Gastrocnemius medialis (tissue), 4 donors: ENCODE measurements at regions not wholly inside any gene's neighbourhood (a gene's known extent, or its start where the extent isn't known, plus 50 kb on each side); places are given as distances from the start of the nearest gene placed in this dataset.
A peak's percentile ranks its signal among the peaks of the same experiment; 100 is the strongest.

Experiments
- ATAC-seq, 2 donors: fragments of 150-250 bp; one replicate each; pipeline ENCODE4 v1.9.1; 2016
- DNase-seq, 2 donors: peaks; one replicate each; pipeline ENCODE4 v3.0.0-alpha.2; 2019
- H3K27ac ChIP-seq, 4 donors: fragments of 200-600 bp; sonication (generic); 1 replicate in 1 of 4; 2 replicates in 3 of 4; pipeline ENCODE4 v1.5.1; 2016 to 2018; ENCODE audit warnings: mild to moderate bottlenecking in 2 of 4, moderate library complexity in 1 of 4
- H3K27me3 ChIP-seq, 3 donors: fragments of 200-600 bp; sonication (generic) in 2 of 3; 1 replicate in 1 of 3; 2 replicates in 2 of 3; pipeline versions ENCODE4 v1.5.1 to v1.6.0; 2016 to 2019; ENCODE audit warnings: mild to moderate bottlenecking in 1 of 3, moderate library complexity in 1 of 3
- H3K36me3 ChIP-seq, 2 donors: fragments of 200-600 bp; sonication (generic) in 1 of 2; one replicate each; pipeline ENCODE4 v1.5.1; 2017 to 2018
- H3K4me1 ChIP-seq, 2 donors: fragments of 200-600 bp; sonication (generic) in 1 of 2; one replicate each; pipeline ENCODE4 v1.5.1; 2016 to 2017; ENCODE audit warnings: mild to moderate bottlenecking in 2 of 2
- H3K4me3 ChIP-seq, 4 donors: fragments of 200-600 bp; sonication (generic) in 3 of 4; 1 replicate in 1 of 4; 2 replicates in 3 of 4; pipeline ENCODE4 v1.5.1; 2016 to 2019; ENCODE audit warnings: mild to moderate bottlenecking in 2 of 4
- H3K9me3 ChIP-seq, 3 donors: fragments of 200-600 bp; sonication (generic) in 2 of 3; 1 replicate in 1 of 3; 2 replicates in 2 of 3; pipeline ENCODE4 v1.5.1; 2016 to 2019
- CTCF ChIP-seq, 5 experiments: fragments of 450-650 bp in 3 of 5; fragments of 200-600 bp in 2 of 5; sonication (generic) in 2 of 5; IDR thresholded peaks in 4 of 5; conservative IDR thresholded peaks in 1 of 5; 1 replicate in 4 of 5; 2 replicates in 1 of 5; pipeline ENCODE4 v1.5.1; 2016 to 2019; ENCODE audit warnings: antibody characterized with exemption in 5 of 5, mild to moderate bottlenecking in 3 of 5, moderate library complexity in 3 of 5
- POLR2A ChIP-seq, 2 donors: fragments of 450-650 bp; IDR thresholded peaks; one replicate each; pipeline ENCODE4 v1.6.1; 2017; ENCODE audit warnings: antibody characterized with exemption in 2 of 2, mild to moderate bottlenecking in 2 of 2, moderate library complexity in 2 of 2
- in situ Hi-C, 4 donors: fragments of 200-750 bp; cut with MboI; loops; one replicate each; pipeline versions ENCODE4 v1.15.0 to v1.8.0; 2017; ENCODE audit warnings: low sequenced_read_pairs in 4 of 4
- intact Hi-C: fragments of 100-400 bp; cut with DNase I; formaldehyde crosslinking; loops from one replicate; pipeline ENCODE4 v1.15.1; 2023; ENCODE audit warnings: low total_unique reads

DNA sequence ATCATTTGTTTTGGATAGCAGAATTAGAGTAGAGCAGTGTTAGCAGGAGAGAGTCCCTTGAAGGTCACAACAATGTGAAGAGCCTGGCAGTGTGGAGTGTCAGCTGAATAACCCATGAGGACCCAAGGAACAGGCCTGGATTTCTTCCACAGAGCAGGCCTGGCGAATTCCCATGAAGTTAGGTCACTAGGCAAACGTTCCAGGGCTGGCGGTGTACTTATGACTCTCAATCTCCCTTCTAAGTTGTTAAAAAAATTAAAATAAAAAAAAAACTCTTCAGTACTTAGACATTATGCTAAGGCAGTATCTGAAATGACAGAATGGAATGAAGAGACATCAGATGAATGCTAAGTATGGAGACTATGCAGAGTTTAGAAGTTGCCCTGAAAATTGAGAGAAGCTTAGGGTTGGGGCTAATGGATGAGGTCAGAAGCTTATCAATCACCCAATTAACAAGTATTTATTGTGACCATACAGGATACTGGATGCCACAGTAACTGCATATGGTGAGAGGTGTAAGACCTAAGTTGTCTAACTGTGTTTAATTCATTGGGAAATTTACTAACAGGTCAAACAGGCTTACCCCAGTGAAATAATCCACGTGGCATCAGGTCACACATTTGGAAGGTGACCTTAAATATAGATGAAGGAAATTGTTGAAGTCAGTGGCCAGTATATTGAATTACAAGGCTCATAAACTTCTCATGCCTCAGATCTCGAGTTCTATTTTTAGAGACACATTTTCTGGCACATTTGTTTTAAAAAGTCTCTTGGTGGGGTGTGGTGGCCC is 126.2 kb upstream of the NRP1 start:
- Histone ChIP-seq H3K27ac (peak overlapping the region; percentile 53 to 80 (median 62)), H3K9me3 (no peaks in the 10 kb centered on the region), H3K4me1 (peaks cover 17 to 18% of the 10 kb centered on the region in 2 donors), H3K27me3 (no peaks in the 10 kb centered on the region), H3K36me3 (no peaks in the 10 kb centered on the region), H3K4me3 (no peak overlapping the region)
- intact Hi-C loops (loop anchor here (5.0 kb wide), 1 partner anchor 128 kb away; the partner anchor contains the start of gene NRP1), in situ Hi-C loops (no loop called here)
- DNase-seq (peak; percentile 57 to 78), ATAC-seq (peak; percentile 90 to 97)
- TF ChIP-seq CTCF (IDR thresholded peaks at IDR 0.05 in 4 of 5, conservative IDR thresholded peaks at IDR 0.05 in 1 of 5) (no peak), POLR2A (IDR thresholded peaks at IDR 0.05) (no peak)

GRCh38 chr10:33459602-33460001 is 125.1 kb upstream of the NRP1 start:
- intact Hi-C loops (loop anchor here (5.0 kb wide), 1 partner anchor 127 kb away; the partner anchor contains the start of gene NRP1), in situ Hi-C loops (no loop called here)
- Histone ChIP-seq H3K4me1 (peaks cover 17 to 18% of the 10 kb centered on the region in 2 donors), H3K4me3 (no peak overlapping the region), H3K36me3 (no peaks in the 10 kb centered on the region), H3K27me3 (no peaks in the 10 kb centered on the region), H3K9me3 (no peaks in the 10 kb centered on the region), H3K27ac (peak overlapping the region in 3 of 4 donors; percentile 55 to 80 (median 68))
- TF ChIP-seq POLR2A (IDR thresholded peaks at IDR 0.05): no peak
- TF ChIP-seq CTCF (IDR thresholded peaks at IDR 0.05 in 4 of 5, conservative IDR thresholded peaks at IDR 0.05 in 1 of 5): no peak
- ATAC-seq (no peak), DNase-seq (no peak)

DNA sequence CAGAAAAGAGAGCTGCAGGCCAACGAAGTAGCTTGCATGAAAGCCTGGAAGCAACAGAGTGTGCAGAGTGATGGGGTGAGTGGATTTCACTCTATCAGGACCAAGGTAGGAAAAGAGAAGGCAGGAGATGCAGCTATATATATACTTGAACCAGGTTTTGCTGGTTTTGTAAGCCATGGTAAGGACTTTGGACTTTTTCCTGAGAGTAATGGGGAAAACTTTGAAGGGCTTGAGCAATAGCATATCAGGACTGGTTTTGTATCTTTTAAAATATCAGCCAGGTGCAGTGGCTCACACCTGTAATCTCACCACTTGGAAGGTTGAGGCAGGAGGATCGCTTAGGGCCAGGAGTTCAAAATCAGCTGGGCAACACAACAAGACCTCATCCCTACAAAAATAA is 120.6 kb upstream of the NRP1 start:
- ATAC-seq (no peak), DNase-seq (no peak)
- Histone ChIP-seq H3K4me1 (peaks cover 1 to 3% of the 10 kb centered on the region in 2 donors), H3K27me3 (no peaks in the 10 kb centered on the region), H3K36me3 (no peaks in the 10 kb centered on the region), H3K4me3 (no peak overlapping the region), H3K9me3 (no peaks in the 10 kb centered on the region), H3K27ac (no peak overlapping the region)
- TF ChIP-seq CTCF (IDR thresholded peaks at IDR 0.05 in 4 of 5, conservative IDR thresholded peaks at IDR 0.05 in 1 of 5) (no peak), POLR2A (IDR thresholded peaks at IDR 0.05) (no peak)
- in situ Hi-C loops: no loop called here
- intact Hi-C loops: no loop called here

DNA sequence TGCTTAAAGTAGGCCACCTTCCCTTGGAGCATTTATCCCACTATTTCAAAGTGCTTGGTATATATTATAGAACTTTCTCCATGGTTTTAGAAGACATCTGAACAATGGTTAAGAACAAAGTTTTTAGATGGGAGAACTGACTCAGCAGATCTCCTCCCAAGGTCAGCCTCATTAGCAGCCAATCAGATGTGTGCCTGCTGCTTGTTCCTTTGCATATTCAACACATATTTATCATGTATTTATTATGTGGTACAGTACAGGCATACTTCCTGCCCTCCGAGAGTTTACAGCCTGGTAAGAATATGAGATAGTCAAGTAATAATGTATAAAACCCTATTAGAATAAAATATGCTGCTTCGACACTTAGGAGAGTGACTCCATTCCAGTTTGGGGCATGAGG is 120.1 kb upstream of the NRP1 start:
- Histone ChIP-seq H3K4me3 (no peak overlapping the region), H3K9me3 (no peaks in the 10 kb centered on the region), H3K36me3 (no peaks in the 10 kb centered on the region), H3K4me1 (no peaks in the 10 kb centered on the region), H3K27ac (no peak overlapping the region), H3K27me3 (no peaks in the 10 kb centered on the region)
- TF ChIP-seq CTCF (IDR thresholded peaks at IDR 0.05 in 4 of 5, conservative IDR thresholded peaks at IDR 0.05 in 1 of 5) (no peak), POLR2A (IDR thresholded peaks at IDR 0.05) (no peak)
- ATAC-seq (no peak), DNase-seq (no peak)
- in situ Hi-C loops (no loop called here), intact Hi-C loops (no loop called here)
